HG03469 (cell line): ENCODE measurements at regions not wholly inside any gene's neighbourhood (a gene's known extent, or its start where the extent isn't known, plus 50 kb on each side); places are given as distances from the start of the nearest gene placed in this dataset.
"Not testable (repeated sequence)": the region's sequence is repeated elsewhere in the genome, so short reads cannot be mapped to it uniquely, and the experiment has no call there.

Experiments used
- ATAC-seq: cut with Tn5 transposase; IDR thresholded peaks from one replicate; pipeline ENCODE4 v1.9.1; 2021; ENCODE audit warnings: mild to moderate bottlenecking, moderate library complexity, moderate number of reproducible peaks; ENCODE audit not compliant: unreplicated experiment

- ATAC-seq, result no peak
These were observed 363.7 kb upstream of the FSIP2 start for GRCh38 chr2:185374878-185375277.

GRCh38 chr2:185375731-185376130 is 362.9 kb upstream of the FSIP2 start:
- no peak for ATAC-seq

GRCh38 chr2:185381631-185382030 is 357.0 kb upstream of the FSIP2 start:
- ATAC-seq, result no peak

GRCh38 chr2:185384822-185385560 is 353.6 kb upstream of the FSIP2 start:
- no peak for ATAC-seq

GRCh38 chr2:185388226-185388625 is 350.4 kb upstream of the FSIP2 start:
- ATAC-seq, result no peak

- no peak for ATAC-seq
These were observed 347.1 kb upstream of the FSIP2 start for GRCh38 chr2:185391543-185391942.

GRCh38 chr2:185393091-185393490 is 345.5 kb upstream of the FSIP2 start:
- ATAC-seq, result no peak

- no peak for ATAC-seq
These were observed 336.1 kb upstream of the FSIP2 start for GRCh38 chr2:185402474-185402873.

GRCh38 chr2:185404578-185404977 is 334.0 kb upstream of the FSIP2 start:
- no peak for ATAC-seq

GRCh38 chr2:185417111-185417510 is 321.5 kb upstream of the FSIP2 start:
- ATAC-seq, result no peak

- no peak for ATAC-seq
These were observed 320.9 kb upstream of the FSIP2 start for GRCh38 chr2:185417688-185418087.

- ATAC-seq, result not testable (repeated sequence)
These were observed 313.5 kb upstream of the FSIP2 start for GRCh38 chr2:185424958-185425629.

- no peak for ATAC-seq
These were observed 310.6 kb upstream of the FSIP2 start for GRCh38 chr2:185428000-185428399.

- no peak for ATAC-seq
These were observed 304.8 kb upstream of the FSIP2 start for GRCh38 chr2:185433824-185434223.

GRCh38 chr2:185436787-185437372 is 301.7 kb upstream of the FSIP2 start:
- ATAC-seq, result no peak

- ATAC-seq, result no peak
These were observed 297.1 kb upstream of the FSIP2 start for GRCh38 chr2:185441486-185442005.

GRCh38 chr2:185456517-185456916 is 282.1 kb upstream of the FSIP2 start:
- ATAC-seq, result no peak

- no peak for ATAC-seq
These were observed 275.1 kb upstream of the FSIP2 start for GRCh38 chr2:185463481-185463880.

GRCh38 chr2:185466915-185467314 is 271.7 kb upstream of the FSIP2 start:
- ATAC-seq, result no peak

GRCh38 chr2:185471441-185471840 is 267.2 kb upstream of the FSIP2 start:
- ATAC-seq, result no peak

GRCh38 chr2:185472574-185472973 is 266.0 kb upstream of the FSIP2 start:
- no peak for ATAC-seq

GRCh38 chr2:185473838-185474237 is 264.8 kb upstream of the FSIP2 start:
- ATAC-seq, result no peak
